ENCODE measurements at regions not wholly inside any gene's neighbourhood (a gene's known extent, or its start where the extent isn't known, plus 50 kb on each side); places are given as distances from the start of the nearest gene placed in this dataset.

GRCh38 chr13:103973740-103974139 is 907.5 kb upstream of the SLC10A2 start:
- DNase-seq: no peak

- no peak for DNase-seq
Observed at GRCh38 chr13:103969520-103970050, 903.4 kb upstream of the SLC10A2 start.

GRCh38 chr13:103965506-103966243 is 899.5 kb upstream of the SLC10A2 start:
- DNase-seq: no peak

GRCh38 chr13:103961784-103962183 is 895.6 kb upstream of the SLC10A2 start:
- DNase-seq: peak; percentile 36

- no peak for DNase-seq
Observed at GRCh38 chr13:103961129-103961528, 894.9 kb upstream of the SLC10A2 start.

GRCh38 chr13:103960001-103960400 is 893.8 kb upstream of the SLC10A2 start:
- DNase-seq: no peak

GRCh38 chr13:103958691-103959090 is 892.5 kb upstream of the SLC10A2 start:
- no peak for DNase-seq

GRCh38 chr13:103957939-103958338 is 891.7 kb upstream of the SLC10A2 start:
- no peak for DNase-seq

- DNase-seq: no peak
Observed at GRCh38 chr13:103953859-103954258, 887.6 kb upstream of the SLC10A2 start.

- DNase-seq: no peak
Observed at GRCh38 chr13:103952183-103952582, 886.0 kb upstream of the SLC10A2 start.

GRCh38 chr13:103948426-103948825 is 882.2 kb upstream of the SLC10A2 start:
- peak; percentile 55 for DNase-seq

GRCh38 chr13:103945836-103946235 is 879.6 kb upstream of the SLC10A2 start:
- DNase-seq: peak; percentile 11

- DNase-seq: peak; percentile 43
Observed at GRCh38 chr13:103941506-103942140, 875.4 kb upstream of the SLC10A2 start.

- no peak for DNase-seq
Observed at GRCh38 chr13:103935117-103935516, 868.9 kb upstream of the SLC10A2 start.

- DNase-seq: no peak
Observed at GRCh38 chr13:103931885-103932284, 865.7 kb upstream of the SLC10A2 start.

GRCh38 chr13:103931331-103931845 is 865.2 kb upstream of the SLC10A2 start:
- DNase-seq: no peak

GRCh38 chr13:103926118-103926517 is 859.9 kb upstream of the SLC10A2 start:
- no peak for DNase-seq

- no peak for DNase-seq
Observed at GRCh38 chr13:103908911-103909310, 842.7 kb upstream of the SLC10A2 start.

GRCh38 chr13:103908274-103908673 is 842.1 kb upstream of the SLC10A2 start:
- no peak for DNase-seq

- no peak for DNase-seq
Observed at GRCh38 chr13:103903790-103904189, 837.6 kb upstream of the SLC10A2 start.

GRCh38 chr13:103898481-103898880 is 832.3 kb upstream of the SLC10A2 start:
- no peak for DNase-seq

- no peak for DNase-seq
Observed at GRCh38 chr13:103895835-103896531, 829.8 kb upstream of the SLC10A2 start.

- DNase-seq: no peak
Observed at GRCh38 chr13:103894626-103895025, 828.4 kb upstream of the SLC10A2 start.
